Stimulated activated naive B cell treated with anti-CD40 and anti-IgM and Interleukin-4, amounts not matched to agents 10 μg/mL and 1 μg/mL and 100 μg/mL, for 72 hours (primary cell): ENCODE measurements at regions not wholly inside any gene's neighbourhood (a gene's known extent, or its start where the extent isn't known, plus 50 kb on each side); places are given as distances from the start of the nearest gene placed in this dataset.
"Not testable (repeated sequence)": the region's sequence is repeated elsewhere in the genome, so short reads cannot be mapped to it uniquely, and the experiment has no call there.

ENCODE experiments used
- ATAC-seq, 2 donors: fragments of 150-1000 bp; cut with Tn5 transposase; replicated peaks; 2 replicates each; pipeline ENCODE4 v1.10.0; 2021; ENCODE audit warnings: moderate library complexity in 1 of 2
- DNase-seq: peaks from one replicate; pipeline ENCODE4 v3.0.0; 2021
- H3K27ac Mint-ChIP-seq: one replicate; pipeline ENCODE4 v1.8.0; 2022; ENCODE audit warnings: mild to moderate bottlenecking, mixed read lengths
- H3K27me3 Mint-ChIP-seq, 2 donors: one replicate each; pipeline ENCODE4 v1.8.0; 2022; ENCODE audit warnings: mixed read lengths in 2 of 2
- H3K36me3 Mint-ChIP-seq, 2 donors: one replicate each; pipeline ENCODE4 v1.8.0; 2022; ENCODE audit warnings: mixed read lengths in 2 of 2, mild to moderate bottlenecking in 1 of 2
- H3K4me1 Mint-ChIP-seq, 2 donors: one replicate each; pipeline ENCODE4 v1.8.0; 2022; ENCODE audit warnings: mixed read lengths in 2 of 2, mild to moderate bottlenecking in 1 of 2
- H3K4me3 Mint-ChIP-seq, 2 donors: one replicate each; pipeline ENCODE4 v1.8.0; 2022; ENCODE audit warnings: mild to moderate bottlenecking in 2 of 2, mixed read lengths in 2 of 2, moderate library complexity in 1 of 2
- H3K9me3 Mint-ChIP-seq, 2 donors: one replicate each; pipeline ENCODE4 v1.8.0; 2022; ENCODE audit warnings: mixed read lengths in 2 of 2, mild to moderate bottlenecking in 1 of 2

DNA sequence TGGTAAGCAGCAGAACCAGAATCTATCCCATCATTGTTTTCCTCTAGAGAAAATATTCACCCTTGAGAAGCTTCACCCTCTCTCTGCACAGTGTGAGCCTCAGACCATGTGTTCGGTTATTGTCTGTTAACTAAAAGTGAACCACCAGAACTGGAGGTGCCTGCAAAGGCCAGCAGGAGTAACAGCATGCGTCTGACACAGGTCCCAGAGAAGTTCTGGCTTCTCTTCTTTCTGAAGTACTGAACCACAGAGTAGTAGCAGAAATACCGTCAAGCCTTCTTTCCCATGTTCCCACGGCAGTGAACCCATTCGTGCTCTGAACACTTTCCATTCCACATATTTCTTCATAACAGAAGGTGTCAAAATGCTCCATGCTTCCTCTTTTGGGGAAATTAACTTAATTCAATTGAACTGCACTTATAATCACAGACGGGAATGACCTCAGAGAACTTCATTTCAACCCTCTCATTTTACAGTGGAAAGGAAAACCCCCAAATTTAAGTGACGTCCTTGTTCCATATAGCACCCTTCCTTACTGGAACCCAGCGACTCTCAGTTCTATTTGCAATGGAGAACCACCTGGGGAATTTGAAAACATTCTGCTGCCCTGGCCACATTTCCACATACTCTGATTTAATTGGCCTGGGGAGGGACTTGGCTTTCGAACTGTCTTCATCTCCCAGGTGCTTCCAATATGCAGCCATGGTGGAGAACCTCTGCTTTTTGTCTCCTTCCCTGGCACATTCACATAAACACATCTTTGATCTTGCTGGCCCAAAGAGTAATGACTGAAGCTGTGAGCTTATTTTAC, 519.1 kb downstream of the RNF144A start:
- Mint-ChIP-seq H3K4me1 (peaks cover under 1 to 2% of the 10 kb centered on the region in 2 donors), H3K27me3 (peaks cover 18 to 22% of the 10 kb centered on the region in 2 donors), H3K27ac (no peak overlapping the region), H3K4me3 (no peak overlapping the region), H3K36me3 (no peaks in the 10 kb centered on the region), H3K9me3 (peaks cover 0 to 4% of the 10 kb centered on the region in 2 donors)
- ATAC-seq (no peak), DNase-seq (no peak)

- H3K27me3 Mint-ChIP-seq, result peaks cover 18 to 21% of the 10 kb centered on the region in 2 donors
- ATAC-seq, result no peak
- H3K4me3 Mint-ChIP-seq, result no peak overlapping the region
- no peak overlapping the region for H3K27ac Mint-ChIP-seq
- peaks cover 0 to 4% of the 10 kb centered on the region in 2 donors for H3K9me3 Mint-ChIP-seq
- DNase-seq, result no peak
- peaks cover 2 to 4% of the 10 kb centered on the region in 2 donors for H3K4me1 Mint-ChIP-seq
- H3K36me3 Mint-ChIP-seq, result no peaks in the 10 kb centered on the region
Measured at GRCh38 chr2:7437141-7437540, 519.9 kb downstream of the RNF144A start.

DNA sequence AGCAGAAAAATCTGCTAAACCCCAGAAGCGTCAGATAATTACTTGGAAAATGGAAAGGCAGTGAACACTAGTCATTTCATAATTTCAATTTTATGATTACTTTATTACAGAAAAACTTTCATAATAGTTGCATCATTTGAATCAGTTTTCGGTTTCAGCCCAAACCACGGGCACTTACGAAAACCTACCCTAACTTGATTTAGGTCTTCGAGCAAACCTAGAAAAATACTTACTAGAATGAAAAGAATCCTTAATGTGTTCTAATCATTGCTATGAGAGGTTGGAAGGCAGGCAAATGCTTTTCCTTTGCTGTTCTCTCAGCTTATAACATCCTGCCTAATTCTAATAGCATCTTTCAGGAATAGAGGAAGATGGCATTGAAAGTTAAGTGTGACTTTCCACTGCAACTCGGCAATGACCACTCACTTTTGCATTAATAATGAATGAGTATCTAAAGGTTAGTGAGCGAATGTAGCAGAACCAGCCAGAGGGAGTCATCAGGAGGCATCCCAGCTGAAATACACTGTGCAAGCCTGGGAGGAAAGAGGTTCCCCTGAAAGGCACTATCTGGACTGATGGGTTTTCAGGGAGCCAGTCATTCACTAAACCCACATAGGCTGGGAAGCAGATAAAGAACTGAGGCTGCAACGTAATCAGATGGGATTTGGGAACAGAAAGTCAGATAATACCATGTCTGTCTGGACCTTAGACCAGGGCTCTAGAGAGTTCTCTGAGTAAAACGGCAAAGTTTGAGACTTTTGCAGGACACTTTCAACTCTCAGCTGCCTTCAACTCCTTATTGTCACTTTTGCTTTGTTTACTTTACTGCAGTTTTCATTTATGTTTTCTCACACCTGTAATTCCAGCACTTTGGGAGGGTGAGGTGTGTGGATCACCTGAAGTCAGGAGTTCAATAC, 520.8 kb downstream of the RNF144A start:
- peaks cover 10 to 14% of the 10 kb centered on the region in 2 donors for H3K27me3 Mint-ChIP-seq
- H3K4me3 Mint-ChIP-seq, result no peak overlapping the region
- no peak for ATAC-seq
- peaks cover 0 to 5% of the 10 kb centered on the region in 2 donors for H3K4me1 Mint-ChIP-seq
- no peak overlapping the region for H3K27ac Mint-ChIP-seq
- no peaks in the 10 kb centered on the region for H3K36me3 Mint-ChIP-seq
- peaks cover 0 to 4% of the 10 kb centered on the region in 2 donors for H3K9me3 Mint-ChIP-seq
- DNase-seq, result no peak

DNA sequence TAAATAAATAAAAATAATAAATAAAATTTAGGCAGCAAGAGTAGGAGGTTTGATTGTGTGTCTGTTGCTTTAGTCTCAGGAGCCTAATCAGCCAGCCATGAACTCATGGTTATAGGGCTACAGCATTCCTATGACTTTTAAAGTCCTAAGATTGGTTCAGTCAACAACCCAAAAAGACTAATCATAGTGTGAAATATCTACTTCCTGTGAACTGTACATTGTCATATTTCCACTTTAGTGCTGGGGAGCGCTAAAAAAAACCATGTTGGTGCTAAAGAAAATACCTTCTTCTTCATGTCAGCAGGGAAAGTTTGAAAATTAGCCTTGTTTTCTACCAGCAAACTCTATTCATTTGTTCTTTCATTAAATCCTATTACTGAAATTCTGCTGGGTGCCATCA, 521.6 kb downstream of the RNF144A start:
- Mint-ChIP-seq H3K9me3 (peaks cover 0 to 2% of the 10 kb centered on the region in 2 donors), H3K36me3 (no peaks in the 10 kb centered on the region), H3K4me3 (no peak overlapping the region), H3K4me1 (peaks cover 0 to 5% of the 10 kb centered on the region in 2 donors), H3K27me3 (peaks cover 7 to 12% of the 10 kb centered on the region in 2 donors), H3K27ac (no peak overlapping the region)
- no peak for ATAC-seq
- no peak for DNase-seq

GRCh38 chr2:7440977-7441376, 523.8 kb downstream of the RNF144A start:
- Mint-ChIP-seq H3K27ac (no peak overlapping the region), H3K4me1 (peaks cover 0 to 5% of the 10 kb centered on the region in 2 donors), H3K36me3 (no peaks in the 10 kb centered on the region), H3K4me3 (no peak overlapping the region), H3K27me3 (peaks cover 0 to 8% of the 10 kb centered on the region in 2 donors), H3K9me3 (peaks cover 0 to 2% of the 10 kb centered on the region in 2 donors)
- ATAC-seq, result no peak
- DNase-seq, result no peak

GRCh38 chr2:7441841-7442240, 524.6 kb downstream of the RNF144A start:
- H3K9me3 Mint-ChIP-seq, H3K4me3 Mint-ChIP-seq, ATAC-seq, DNase-seq, H3K4me1 Mint-ChIP-seq, H3K27ac Mint-ChIP-seq, H3K36me3 Mint-ChIP-seq, H3K27me3 Mint-ChIP-seq: not testable (repeated sequence)

DNA sequence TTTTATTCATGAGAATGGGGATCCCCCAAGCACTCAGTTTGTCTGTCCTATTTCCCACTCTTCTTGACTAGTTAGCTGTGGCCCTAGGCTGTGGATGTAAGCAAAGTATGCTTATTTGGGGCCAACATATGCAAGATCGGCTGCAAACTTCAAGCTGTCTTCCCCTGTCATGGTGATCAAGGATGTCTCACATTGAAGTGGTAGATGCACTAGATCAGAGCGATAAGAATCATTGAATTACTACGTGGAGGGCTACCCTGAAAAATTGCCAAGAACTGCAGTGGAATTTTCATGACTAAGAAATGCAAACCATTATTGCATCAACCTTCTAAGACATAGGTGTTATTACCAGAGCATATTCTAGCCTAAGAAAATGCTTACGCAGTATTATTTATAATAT, 527.4 kb downstream of the RNF144A start:
- H3K36me3 Mint-ChIP-seq, result no peaks in the 10 kb centered on the region
- H3K27me3 Mint-ChIP-seq, result peaks cover 0 to 8% of the 10 kb centered on the region in 2 donors
- H3K4me1 Mint-ChIP-seq, result peaks cover 0 to 5% of the 10 kb centered on the region in 2 donors
- H3K9me3 Mint-ChIP-seq, result peaks cover 0 to 2% of the 10 kb centered on the region in 2 donors
- no peak for ATAC-seq
- DNase-seq, result no peak
- no peak overlapping the region for H3K4me3 Mint-ChIP-seq
- no peak overlapping the region for H3K27ac Mint-ChIP-seq

GRCh38 chr2:7448578-7449264, 531.5 kb downstream of the RNF144A start:
- DNase-seq (no peak), ATAC-seq (no peak)
- H3K27me3 Mint-ChIP-seq, result no peaks in the 10 kb centered on the region
- no peaks in the 10 kb centered on the region for H3K4me1 Mint-ChIP-seq
- no peak overlapping the region for H3K27ac Mint-ChIP-seq
- H3K9me3 Mint-ChIP-seq, result no peaks in the 10 kb centered on the region
- H3K36me3 Mint-ChIP-seq, result no peaks in the 10 kb centered on the region
- H3K4me3 Mint-ChIP-seq, result no peak overlapping the region

DNA sequence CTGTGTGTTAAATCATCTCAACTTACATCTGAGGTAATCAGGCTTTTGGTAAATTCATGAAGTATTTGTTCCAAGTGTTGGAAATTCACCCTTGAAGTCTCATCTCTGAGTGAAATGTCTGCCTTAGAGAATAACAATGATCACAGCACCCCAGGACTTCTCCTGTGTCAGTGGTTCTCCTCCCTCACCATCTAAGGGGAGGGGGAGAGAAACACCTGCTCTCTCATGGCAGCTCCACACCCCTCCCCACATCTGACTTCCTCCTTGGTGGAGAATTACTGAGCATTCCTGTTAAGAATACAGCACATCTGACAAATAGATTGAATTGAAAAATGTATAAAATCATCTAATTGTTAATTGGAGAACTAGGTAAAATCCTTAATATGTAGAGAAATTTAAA, 532.1 kb downstream of the RNF144A start:
- ATAC-seq (no peak), DNase-seq (no peak)
- Mint-ChIP-seq H3K4me1 (no peaks in the 10 kb centered on the region), H3K27ac (no peak overlapping the region), H3K9me3 (no peaks in the 10 kb centered on the region), H3K27me3 (no peaks in the 10 kb centered on the region), H3K36me3 (no peaks in the 10 kb centered on the region), H3K4me3 (no peak overlapping the region)

- H3K27ac Mint-ChIP-seq, result no peak overlapping the region
- H3K4me1 Mint-ChIP-seq, result no peaks in the 10 kb centered on the region
Measured at GRCh38 chr2:7450188-7450832, 533.1 kb downstream of the RNF144A start.

GRCh38 chr2:7450833-7451190, 533.6 kb downstream of the RNF144A start:
- DNase-seq (no peak), ATAC-seq (no peak)
- Mint-ChIP-seq H3K4me1 (no peaks in the 10 kb centered on the region), H3K36me3 (no peaks in the 10 kb centered on the region), H3K27ac (no peak overlapping the region), H3K4me3 (no peak overlapping the region), H3K27me3 (no peaks in the 10 kb centered on the region), H3K9me3 (no peaks in the 10 kb centered on the region)

More at GRCh38 chr2:7450188-7450832, 533.1 kb downstream of the RNF144A start:
- ATAC-seq (no peak), DNase-seq (no peak)
- H3K27me3 Mint-ChIP-seq, result no peaks in the 10 kb centered on the region
- H3K9me3 Mint-ChIP-seq, result no peaks in the 10 kb centered on the region
- H3K36me3 Mint-ChIP-seq, result no peaks in the 10 kb centered on the region
- no peak overlapping the region for H3K4me3 Mint-ChIP-seq

- Mint-ChIP-seq H3K27ac (no peak overlapping the region), H3K27me3 (no peaks in the 10 kb centered on the region), H3K4me1 (no peaks in the 10 kb centered on the region)
Measured at GRCh38 chr2:7452110-7452876, 535.1 kb downstream of the RNF144A start.

DNA sequence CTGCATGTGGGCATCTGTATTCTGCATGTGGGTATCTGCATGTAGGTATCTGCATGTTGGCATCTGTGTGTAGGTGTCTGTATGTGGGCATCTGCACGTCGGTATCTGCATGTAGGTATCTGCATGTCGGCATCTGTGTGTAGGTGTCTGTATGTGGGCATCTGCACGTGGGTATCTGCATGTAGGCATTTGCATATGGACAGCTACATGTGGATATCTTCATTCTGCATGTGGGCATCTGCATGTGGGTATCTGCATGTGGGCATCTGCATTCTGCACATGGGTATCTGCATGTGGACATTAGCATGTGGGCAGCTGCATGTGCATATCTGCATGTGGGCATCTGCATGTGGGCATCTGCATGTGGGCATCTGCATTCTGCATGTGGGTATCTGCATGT, 537.4 kb downstream of the RNF144A start:
- Mint-ChIP-seq H3K4me3 (no peak overlapping the region), H3K9me3 (no peaks in the 10 kb centered on the region), H3K36me3 (no peaks in the 10 kb centered on the region), H3K27ac (no peak overlapping the region), H3K27me3 (peaks cover 0 to under 1% of the 10 kb centered on the region in 2 donors), H3K4me1 (no peaks in the 10 kb centered on the region)
- ATAC-seq (no peak), DNase-seq (no peak)

More at GRCh38 chr2:7452110-7452876, 535.1 kb downstream of the RNF144A start:
- no peaks in the 10 kb centered on the region for H3K36me3 Mint-ChIP-seq
- H3K9me3 Mint-ChIP-seq, result no peaks in the 10 kb centered on the region
- no peak overlapping the region for H3K4me3 Mint-ChIP-seq
- DNase-seq, result no peak
- no peak for ATAC-seq
